Stimulated activated CD4-positive, alpha-beta T cell treated with anti-CD3 and anti-CD28 coated beads, TNF-alpha, amount 100 ng/mL, for 24 hours (primary cell): ENCODE measurements at regions not wholly inside any gene's neighbourhood (a gene's known extent, or its start where the extent isn't known, plus 50 kb on each side); places are given as distances from the start of the nearest gene placed in this dataset.

Experiments used
- DNase-seq, 3 experiments: peaks; one replicate each; pipeline ENCODE4 v3.0.0-alpha.2; 2020; ENCODE audit warnings: low read depth in 3 of 3

DNA sequence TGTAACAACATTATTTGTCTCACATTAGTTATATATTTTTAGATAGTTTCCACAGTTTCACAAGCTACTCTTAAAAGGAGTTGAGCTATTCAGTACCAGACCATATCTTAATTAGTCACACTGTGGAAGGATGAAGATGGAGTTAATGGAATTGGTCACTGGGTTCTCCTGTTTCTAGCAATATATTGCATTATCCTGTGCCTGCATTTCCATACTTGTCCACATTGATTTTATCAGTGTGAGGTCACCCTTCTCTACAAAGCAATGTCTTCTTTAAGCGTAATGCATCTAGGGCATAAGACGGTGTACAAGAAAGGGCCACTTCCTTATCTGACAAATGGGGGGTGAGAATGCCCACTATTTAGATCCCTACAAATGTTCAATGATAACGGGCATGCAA, 216.8 kb upstream of the TANK start:
- no peak for DNase-seq

GRCh38 chr2:160952464-160953254, 207.6 kb upstream of the TANK start:
- no peak for DNase-seq

DNA sequence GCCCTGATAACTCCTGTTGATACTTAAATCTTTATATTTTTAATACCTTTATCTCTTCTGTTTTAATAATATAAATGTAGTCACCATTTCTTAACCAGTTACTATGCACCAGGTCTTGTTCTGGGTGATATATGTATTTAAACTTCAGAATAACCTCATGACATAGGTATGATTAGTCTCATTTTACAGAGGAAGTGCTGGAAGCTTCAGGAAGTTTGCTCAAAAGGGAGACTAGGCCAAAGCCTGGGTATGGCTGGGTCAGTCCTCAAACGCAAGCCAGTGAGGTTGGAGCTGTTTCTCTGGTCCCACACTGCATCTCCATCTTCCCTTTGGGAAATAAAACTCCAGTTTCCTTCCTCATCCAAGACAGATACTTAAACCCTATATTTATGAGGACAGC, 204.7 kb upstream of the TANK start:
- no peak for DNase-seq

GRCh38 chr2:160956243-160956802, 203.9 kb upstream of the TANK start:
- DNase-seq: no peak

GRCh38 chr2:160963957-160964356, 196.3 kb upstream of the TANK start:
- DNase-seq: no peak

DNA sequence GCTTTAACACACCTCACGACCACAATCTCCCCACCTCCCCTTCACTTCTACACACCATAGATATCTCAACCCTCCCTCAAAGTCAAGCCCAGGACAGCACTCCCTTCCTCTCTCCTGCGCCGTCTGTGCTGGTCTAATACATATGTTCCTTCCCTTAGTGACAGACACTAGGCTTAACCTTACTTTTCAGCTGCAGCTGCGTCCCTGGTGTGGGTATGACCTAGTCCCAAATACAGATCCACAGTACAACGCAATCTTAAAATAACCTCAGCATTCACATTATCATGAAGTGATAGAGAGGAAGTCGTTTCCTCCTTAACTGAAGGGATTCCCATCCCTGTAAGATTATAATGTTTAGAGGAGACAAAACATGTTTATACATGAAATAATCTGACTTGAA, 192.7 kb upstream of the TANK start:
- DNase-seq: no peak

DNA sequence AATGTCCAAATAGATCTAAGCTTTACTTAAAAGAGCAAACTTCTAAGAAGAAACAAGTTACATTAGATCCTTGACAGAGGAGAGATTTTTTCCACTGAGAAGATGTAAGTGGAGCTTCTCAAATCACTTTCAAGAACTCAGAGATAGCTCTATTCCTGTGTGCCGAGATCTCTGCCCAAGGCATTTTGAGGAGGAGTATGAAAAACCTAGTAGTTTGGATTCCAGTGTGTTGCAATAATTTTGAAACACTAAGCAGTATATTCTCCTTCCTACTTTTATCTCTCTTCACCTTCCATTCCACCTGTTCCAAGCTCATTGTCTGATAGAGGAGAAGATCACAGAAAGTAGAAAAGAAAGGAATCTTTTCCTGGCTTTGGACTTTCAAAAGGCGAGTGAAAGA, 192.0 kb upstream of the TANK start:
- DNase-seq: no peak

- DNase-seq: no peak
These were observed 189.9 kb upstream of the TANK start for GRCh38 chr2:160970052-160970965.

GRCh38 chr2:160973991-160974390, 186.2 kb upstream of the TANK start:
- DNase-seq: no peak

DNA sequence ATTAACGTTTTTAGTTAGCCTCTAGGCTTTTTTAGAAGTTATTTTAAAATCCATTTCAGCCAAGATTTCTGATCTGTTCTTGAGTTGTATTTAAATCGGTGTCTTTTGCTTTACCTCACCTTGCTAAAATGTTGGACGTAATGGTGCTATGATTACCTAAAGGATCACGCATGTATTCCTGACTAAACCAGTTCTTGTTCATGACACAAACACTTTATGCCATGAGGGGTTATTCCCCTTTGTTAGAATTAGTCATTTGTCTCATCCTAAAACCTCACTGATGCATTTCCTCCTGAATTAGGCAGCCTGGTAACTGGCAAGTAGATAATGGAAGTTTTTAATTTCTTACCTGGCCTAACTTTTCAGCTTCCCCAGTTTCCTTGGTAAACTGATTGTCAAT, 185.4 kb upstream of the TANK start:
- DNase-seq: no peak

GRCh38 chr2:160976797-160977196, 183.4 kb upstream of the TANK start:
- DNase-seq: no peak

- no peak for DNase-seq
These were observed 182.9 kb upstream of the TANK start for GRCh38 chr2:160977376-160977775.

GRCh38 chr2:160977854-160978253, 182.4 kb upstream of the TANK start:
- no peak for DNase-seq

DNA sequence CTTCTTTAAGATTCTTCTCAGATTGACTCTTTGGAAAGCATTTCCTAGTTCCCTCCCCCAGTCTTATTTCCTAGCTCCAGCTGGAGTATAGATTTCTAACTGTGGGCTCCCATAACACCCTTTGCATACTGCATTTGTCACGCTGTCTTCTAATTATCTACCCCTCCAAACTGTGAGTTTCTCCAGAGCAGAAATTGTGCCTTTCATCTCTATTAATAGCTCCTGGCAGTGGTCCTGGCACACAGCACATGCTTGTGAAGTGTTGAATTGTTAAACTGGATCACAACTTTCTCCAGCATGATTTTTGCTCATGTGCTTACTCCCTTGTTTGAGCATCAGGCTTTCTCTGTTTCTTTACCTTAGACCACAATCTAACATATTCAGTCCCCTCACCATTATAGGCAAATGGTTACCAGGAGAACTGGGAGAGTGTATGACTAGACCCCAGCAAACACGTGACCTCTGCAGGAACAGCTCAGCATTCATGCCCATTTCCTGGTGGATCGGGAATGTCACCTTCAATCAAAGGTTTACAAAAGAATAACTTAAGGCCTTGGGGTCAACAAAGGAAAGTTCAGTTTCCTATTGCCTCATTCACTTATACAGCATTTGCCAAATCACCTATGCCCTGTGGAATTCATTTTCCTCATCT, 175.7 kb upstream of the TANK start:
- DNase-seq: no peak

- no peak for DNase-seq
These were observed 170.4 kb upstream of the TANK start for GRCh38 chr2:160989778-160990177.

- DNase-seq: no peak
These were observed 166.6 kb upstream of the TANK start for GRCh38 chr2:160993654-160994061.

DNA sequence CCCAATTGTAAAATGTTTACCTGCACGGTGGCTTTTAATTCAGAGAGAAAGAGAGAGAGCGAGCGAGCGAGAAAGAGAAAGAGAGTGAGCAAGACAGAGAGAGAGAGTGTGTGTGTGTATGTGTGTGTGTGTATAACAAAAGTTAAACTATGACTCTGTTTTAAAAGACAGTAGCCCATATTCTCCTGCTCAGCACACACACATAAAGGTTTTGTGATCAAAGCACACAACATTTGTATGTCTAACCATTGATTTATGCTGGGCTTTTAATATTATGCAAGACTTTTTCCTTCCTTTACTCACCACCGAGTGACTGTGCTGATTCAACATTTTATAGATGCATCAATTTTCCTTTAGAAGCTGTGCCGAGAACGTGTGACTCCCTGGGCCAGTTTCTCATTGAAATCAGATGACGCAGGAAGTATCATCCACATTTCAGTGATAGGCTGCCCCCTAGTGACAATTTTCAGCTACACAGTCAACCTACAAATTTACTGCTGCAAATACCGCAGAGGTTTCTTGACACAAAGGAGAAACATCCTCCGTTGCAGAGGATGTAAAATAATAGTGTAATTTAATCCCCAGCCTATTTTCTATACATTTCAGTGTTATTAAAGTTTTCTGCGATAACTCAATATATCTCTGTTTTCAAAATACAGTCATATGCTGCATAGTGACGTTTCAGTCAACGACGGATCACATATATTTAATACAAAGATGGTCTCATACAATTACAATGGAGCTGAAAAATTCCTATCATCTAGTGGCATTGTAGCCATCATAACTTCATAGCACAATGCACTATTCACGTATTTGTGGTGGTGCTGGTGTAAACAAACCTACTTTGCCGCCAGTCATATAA, 165.9 kb upstream of the TANK start:
- peak; percentile 33 to 71 (median 60) for DNase-seq

GRCh38 chr2:160996584-160996983, 163.6 kb upstream of the TANK start:
- no peak for DNase-seq

DNA sequence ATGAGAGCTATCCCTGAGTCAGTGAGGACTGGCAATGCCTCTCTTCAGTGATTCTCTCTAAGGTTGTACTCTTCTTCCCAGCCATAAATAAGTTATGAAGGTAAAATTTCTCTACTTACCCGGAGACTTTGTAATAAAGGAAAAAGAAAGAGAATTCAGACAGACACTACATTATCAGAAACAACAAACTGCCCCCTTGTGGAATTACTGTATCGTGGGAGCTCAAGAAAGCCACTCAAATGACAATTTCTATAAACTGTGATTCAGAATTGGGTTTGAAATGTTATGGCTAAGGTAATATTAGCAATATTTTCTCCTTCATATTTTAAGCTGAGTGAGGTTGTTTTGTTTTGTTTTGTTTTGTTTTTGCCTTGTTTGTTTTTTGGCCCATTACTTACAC, 155.8 kb upstream of the TANK start:
- no peak for DNase-seq

DNA sequence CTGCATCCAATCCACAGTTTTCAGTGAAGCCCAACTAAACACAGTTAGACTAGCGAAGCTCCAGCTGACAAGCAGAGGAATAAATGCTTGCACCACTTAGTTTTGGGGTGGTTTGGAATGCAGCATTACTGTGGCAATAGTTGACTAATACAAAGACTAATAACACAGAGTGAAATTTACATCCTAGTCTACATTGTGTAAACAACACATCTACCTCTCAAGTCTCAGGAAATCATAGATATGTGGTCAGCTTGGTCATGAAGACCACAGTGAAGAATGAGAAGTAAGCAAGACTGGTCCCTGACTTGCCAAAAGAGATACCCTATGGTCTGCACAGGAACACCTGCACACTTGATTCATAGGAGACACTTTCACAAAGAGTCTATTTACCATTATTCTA, 155.1 kb upstream of the TANK start:
- no peak for DNase-seq

DNA sequence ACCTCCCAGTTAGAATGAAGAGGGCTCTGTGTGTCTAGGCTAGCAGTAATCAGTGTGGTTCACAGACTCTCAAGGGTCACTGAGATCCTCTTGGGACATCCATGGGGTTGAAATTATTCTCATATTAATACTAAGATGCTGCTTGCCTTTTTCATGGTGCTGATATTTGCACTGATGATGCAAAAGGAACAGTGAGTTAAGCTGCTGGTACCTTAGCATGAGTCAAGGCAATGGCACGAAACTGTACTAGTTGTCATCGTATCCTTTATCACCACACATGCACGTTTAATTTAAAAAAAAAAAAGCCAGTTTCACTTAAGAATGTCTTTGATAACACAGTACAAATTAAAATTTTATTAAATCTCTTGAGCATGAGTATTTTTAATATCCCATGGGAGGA, 151.9 kb upstream of the TANK start:
- DNase-seq: no peak
